C1 segment of cervical spinal cord (tissue), 14 donors: ENCODE measurements at regions not wholly inside any gene's neighbourhood (a gene's known extent, or its start where the extent isn't known, plus 50 kb on each side); places are given as distances from the start of the nearest gene placed in this dataset.
A peak's percentile ranks its signal among the peaks of the same experiment; 100 is the strongest.

Experiments used
- DNase-seq, 14 donors: peaks; one replicate each; lab custom pipeline; 2025; lab: John Stamatoyannopoulos, UW

DNA sequence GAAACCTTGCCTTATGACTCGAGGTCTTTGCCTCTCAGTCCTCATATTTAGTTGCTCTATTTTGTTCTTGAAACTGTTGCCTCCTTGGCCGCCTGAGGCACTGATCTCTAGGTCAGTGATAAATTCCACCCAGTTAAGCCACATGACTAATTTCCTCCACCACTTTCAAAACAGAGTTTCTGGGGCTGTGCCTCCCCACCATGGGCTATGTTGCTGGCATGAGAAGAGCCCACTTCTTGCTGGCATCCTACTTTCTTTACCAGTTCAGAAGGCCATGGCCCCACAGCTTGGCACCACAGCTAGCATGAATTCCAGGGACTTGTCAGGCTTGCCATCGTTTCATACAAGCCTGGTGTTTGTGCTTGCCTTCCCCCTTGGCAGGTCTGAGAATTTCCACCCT, 361.4 kb upstream of the JAG1 start:
- DNase-seq: peak in 1 of 14 donors; percentile 7

DNA sequence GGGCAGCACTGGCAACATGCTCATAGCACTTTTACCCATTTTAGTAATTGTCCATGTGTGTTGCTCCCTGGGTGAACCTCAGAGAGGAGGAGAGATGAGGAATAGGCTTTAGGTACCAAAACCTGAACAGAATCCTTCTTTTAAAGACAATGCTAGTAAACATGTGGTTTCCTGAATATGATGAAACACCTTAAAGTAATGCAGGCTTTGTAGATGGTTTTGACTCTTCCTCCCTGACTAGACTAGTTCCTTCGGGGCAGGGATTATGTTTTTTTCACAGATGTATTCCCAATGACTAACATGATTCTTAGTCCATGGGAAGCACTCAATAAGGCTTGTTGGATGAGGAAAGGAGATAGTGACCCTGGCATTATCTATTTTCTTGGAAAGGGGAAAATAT, 367.6 kb upstream of the JAG1 start:
- DNase-seq: no peak

DNA sequence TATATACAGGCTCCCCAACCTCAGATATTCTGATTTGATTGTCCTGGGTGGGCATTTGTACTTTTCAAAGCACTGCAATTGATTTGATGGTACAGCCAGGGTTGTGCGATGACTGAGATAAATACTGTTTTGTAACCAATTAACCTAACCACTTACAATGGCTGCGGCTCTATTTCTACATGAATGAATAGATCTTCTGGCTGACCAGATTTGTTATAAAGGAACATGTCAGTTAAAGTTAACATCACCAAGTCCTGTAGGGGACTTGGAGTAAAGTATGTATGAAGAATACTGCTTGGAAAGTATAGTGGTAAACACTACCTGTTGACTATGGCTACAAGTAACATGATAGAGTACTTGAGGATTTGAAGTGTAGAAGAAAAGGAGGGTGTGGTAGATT, 369.2 kb upstream of the JAG1 start:
- DNase-seq: no peak

DNA sequence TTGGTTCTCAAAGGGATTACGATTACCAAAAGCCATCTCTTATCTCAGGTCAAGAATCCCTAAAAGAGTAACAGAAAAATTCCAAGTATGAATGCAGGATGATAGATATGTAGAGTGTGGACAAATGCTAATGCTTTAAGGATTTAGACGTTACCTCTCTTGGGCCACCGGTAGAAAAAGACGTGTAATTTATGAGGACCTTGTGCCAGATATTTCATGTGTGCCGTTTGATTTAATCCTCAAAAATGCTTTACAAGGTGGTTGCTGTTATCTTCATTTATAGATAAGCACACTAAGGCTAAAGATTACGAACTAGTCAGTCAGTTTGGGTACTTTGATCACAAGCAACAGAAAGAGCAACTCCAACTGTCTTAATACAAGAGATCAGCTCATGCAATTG, 370.8 kb upstream of the JAG1 start:
- no peak for DNase-seq

DNA sequence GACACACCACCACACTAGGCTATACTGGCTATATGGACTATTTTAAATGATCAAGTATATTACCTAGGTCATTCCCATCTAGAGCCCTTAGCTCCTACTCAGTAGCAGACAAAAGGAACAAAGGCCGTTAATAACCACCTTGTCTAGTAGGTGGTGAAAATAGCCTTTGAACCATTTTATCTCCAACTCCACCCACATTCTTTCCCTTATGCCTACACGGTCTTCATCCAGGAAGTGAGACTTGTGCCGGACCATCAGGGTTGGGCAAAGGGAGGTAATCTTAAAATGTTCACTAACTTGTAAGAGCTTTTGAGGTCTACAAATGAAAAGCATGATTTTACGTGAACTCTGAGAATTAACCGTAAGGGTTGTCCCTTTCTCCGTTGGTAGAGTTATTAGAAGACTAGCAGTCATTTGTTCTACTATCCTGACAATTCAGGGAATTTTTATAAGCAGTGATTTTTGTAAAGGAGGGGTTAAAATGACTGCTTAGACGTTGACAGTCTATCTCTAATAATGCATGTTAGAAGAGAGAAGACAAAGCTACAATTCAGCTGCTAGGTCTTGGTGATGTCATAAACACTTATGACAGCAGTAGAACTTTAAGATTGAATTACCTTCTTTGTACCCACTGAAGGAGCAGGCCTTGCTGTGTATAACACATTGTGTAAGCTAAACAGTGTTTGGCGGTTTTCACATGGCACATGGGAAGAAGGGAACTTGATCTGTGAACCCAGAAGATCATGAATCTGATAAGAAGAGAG, 371.8 kb upstream of the JAG1 start:
- no peak for DNase-seq

DNA sequence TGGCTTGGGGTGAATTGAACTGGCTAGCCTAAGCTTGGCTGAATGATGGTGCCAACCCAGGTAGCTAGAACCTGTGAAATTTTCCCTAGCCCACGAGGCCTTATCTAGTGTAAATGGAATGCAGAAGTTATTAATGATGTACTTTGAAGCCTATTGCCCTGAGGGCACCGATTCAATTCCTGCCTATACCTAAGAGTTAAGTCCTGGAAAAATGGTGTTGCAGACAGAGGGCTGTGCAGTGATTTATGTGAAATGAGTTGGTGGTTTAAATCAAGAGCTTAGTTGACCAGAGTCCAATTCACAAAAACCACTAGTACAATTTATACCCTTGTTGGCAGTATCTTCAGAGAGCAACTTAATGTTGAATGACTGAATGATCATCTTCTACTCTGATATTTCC, 373.8 kb upstream of the JAG1 start:
- DNase-seq: no peak

DNA sequence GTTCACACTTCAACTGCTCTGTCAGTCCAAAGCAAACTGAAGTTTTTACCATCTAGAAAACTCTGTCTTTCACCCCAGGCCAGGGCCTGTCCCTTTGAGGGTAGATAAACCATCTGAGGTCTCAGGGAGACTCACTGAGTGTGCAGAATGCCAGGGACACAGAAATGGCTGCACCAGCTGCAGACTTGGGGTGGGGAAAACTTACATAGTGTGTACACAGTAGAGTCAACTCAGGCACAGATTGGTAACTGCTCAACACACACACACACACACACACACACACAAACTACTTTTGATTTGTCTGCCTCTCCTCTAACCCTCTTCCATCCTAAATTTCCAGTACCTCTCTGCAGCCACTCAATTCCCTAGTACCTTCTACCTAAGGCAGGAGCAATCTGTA, 374.9 kb upstream of the JAG1 start:
- no peak for DNase-seq

DNA sequence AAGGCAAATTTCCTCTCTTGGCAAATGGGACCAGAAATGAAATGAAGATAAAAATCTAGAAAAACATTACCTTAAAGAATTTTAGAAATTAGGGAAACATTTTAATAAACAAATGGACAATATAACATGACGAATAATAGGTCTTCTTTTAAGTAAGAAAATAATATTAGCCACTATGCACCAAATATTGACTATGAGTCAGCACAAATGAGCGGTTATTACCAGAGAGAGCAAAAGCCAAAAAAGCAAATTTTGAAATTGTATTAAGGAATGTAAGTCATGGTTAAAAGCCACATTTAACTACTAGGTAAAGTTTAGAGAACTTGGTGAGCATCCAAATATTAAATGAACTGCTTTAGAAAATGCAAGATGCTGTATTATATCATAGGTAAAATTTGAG, 376.6 kb upstream of the JAG1 start:
- DNase-seq: no peak

DNA sequence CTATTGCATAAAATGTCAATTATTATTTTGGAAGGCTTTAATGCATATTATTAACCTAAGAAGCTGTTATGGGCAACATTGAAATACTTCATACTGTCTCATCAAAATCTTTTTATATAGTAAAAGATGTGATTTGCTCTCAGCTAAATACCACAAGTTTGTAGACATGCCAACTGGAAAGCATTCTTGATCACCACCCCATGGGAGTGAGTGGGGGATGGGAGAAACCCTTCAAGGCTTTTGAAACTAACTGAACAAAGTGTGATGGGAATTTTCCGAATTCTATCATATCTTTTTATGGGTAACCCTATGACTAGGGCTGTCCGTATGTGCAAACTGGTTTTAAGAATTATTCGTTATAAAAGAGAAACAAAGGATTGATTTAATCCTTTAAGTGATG, 377.3 kb upstream of the JAG1 start:
- no peak for DNase-seq

DNA sequence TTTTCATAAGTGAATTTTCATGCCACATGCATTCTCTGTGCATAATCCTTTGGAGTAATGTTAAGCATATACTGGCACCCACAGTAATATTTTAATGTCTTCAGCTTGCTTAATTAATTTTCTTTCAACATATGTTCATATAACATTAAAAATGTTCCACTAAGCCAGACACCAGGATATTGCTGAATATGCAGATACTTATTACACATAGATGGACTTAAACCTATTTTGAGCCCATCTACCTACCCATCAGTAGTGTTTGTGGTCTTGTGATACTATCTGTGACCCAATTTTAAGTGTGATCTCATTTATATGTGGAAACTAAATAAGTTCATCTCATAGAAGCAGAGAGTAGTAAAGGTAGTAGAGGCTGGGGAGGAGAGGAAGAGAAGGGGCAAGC, 379.5 kb upstream of the JAG1 start:
- no peak for DNase-seq

DNA sequence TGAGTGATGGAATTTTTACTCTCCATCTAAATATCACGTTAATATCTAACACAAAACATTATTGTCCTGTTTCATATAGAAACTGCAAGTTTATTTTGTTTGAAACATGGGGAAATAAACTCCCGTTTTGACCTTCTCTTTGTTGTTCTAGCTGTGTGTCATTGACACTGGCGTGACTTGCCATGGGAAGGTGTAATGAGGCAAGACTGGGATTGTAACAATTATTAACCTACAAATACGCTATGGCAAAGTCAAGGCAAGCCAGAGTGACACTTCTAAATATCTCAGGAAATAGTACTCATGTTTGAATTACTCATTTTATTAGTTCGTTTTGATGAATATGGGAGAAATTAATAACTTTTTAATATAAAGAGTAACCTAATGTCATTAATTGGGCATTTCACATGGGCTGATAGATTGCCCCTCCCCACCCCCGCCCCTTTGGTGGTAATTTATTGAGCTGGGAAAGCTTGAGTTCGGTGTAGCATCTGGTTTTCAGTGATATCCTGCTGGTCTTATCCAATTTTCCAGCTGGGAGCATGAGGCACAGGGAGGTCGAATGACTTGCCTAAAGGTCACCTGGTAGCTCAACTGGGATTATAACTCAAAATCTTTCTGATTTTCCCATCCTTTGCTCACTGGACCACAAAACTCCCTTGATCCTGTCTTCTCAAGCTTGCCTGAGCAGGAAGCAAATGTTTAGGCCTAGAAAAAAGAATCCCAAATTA, 380.6 kb upstream of the JAG1 start:
- no peak for DNase-seq

DNA sequence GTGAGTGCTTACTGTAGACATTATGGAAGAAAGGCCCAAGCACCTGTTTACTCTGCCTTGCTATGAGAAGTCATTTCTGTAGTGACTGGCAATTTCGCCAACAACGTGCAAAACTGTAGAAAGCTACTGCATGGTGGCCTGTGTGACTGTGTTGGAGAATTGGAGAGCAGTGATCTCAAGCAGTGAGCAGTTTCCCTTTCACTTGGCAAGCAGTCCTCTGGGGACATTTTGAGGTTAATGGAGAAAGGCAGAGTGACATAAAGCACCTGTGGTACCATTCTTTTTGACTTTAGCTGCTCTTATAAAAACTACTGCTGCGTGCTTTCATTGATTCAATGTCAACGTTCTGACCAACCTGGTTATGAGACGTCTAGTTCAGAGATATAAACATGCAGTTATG, 382.6 kb upstream of the JAG1 start:
- no peak for DNase-seq

DNA sequence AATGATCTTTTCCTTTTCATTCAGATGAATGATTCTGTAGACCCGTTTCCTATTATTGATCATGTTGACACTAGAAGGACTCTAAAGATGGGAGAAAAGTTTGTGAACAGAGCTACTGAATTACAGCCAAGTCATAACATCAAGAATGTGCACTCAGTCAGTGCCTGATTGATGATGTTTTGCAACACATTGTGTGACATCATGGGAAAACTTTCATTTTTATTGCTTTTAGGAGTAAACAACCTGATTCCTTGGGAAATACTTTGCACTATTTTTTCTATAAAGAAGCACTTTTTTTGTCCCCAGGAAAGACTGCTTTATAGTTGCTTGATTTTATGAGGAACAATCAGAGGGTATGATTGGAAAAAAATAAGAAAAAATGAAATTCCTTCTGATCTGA, 383.8 kb upstream of the JAG1 start:
- no peak for DNase-seq

DNA sequence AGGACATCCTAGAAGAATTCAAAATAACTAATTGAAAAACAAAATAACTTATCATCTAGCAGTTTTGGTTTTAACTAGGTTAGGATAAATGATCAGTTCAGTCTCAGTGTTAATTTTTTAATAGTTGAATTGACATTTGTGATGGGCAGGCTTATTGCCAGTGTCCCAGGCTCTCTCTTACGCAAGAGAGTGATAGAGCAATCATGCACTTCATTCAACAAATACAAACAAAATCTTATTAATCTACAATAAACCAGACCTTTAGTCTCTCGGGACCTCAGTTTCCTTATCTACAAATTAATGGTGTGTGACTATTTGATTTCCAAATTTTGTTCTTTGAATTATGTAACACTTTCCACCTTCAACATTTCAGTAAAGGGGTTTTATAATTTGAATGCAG, 385.9 kb upstream of the JAG1 start:
- DNase-seq: no peak

DNA sequence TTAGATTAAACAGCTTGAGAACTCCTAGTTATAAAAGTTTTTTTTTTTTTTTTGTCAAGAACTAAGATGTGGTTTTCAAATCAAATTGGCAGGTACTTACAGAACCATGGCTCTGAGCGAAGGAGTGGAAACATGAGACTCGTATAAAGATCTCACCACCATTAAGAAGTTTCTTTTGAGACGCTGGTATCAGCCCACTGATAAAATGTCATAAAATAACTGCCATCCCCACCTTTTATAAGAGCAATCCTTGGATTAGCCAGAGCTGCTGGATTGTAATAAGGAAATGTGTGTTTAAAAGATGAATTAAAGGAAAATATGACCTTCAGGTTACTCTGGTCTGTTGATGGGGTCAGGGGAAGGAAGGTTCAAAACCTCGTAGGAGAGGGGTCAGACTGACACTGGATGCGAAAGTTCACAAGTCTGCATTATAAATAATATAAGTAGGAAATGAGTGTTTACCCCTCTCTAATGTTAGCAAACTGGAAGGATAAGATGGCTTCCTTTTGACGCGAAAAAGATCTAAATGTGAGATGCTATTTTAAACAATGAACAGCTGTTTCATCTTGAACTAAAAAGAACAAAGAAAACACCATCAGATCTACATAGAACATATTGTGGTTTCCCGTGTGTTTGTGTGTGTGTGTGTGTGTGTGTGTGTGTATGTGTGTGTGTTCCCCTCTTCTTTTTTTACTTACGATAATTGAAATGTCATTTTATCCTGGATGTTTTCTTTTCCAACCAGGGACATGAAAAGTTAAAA, 386.8 kb upstream of the JAG1 start:
- no peak for DNase-seq

DNA sequence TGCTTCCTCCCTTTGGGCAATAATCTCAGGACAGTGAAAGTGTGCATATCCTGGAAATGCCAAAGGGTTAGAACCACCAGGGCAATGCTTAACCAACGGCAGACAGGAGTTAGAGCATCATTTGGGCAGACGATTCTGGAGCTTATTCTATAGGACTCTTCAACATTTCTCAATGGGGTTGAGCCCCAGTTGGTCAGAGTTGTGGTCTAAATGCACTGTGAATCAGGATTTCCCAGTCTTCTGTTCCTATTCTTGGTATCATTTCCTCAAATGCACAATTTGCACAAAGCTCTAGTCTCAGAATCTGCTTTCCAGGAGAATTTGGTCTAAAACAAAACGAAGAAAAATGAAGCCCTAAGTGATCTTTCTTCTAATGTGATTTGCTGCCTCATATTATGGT, 389.6 kb upstream of the JAG1 start:
- DNase-seq: no peak

DNA sequence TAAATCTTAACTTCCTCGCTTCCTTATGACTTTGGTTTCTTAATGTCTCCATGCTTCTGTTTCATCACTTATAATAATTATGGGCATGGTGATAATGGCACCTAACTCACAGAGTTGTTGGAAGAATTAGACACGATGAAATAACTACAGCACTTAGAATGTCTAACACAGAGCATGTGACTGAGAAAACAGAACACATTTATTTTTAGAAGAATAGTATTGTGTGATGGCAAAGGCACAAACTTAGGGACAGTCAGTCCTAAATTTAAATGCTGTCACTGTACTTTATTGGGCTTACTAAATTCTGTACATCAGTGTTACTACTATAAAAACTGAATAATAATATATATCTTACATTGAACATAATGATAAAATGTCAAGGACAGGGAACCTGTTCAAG, 391.1 kb upstream of the JAG1 start:
- no peak for DNase-seq

DNA sequence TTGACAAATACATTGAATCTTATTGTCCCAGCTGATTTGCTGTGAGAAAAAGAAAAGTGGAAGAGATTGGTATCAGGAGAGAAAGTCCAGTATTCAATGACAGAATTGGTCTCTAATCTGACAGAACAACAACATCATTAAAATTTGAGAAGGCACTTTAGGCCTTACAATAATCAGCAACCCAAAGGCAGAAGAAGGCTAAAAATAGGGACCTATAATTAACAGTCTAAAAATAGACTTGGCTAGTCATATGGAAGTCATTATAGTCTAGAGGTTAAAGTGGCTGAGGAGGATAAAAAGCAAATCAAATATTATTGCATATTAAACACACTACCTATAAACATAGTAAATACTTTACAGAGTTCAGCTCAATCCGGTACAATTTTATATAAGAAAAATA, 393.6 kb upstream of the JAG1 start:
- no peak for DNase-seq

DNA sequence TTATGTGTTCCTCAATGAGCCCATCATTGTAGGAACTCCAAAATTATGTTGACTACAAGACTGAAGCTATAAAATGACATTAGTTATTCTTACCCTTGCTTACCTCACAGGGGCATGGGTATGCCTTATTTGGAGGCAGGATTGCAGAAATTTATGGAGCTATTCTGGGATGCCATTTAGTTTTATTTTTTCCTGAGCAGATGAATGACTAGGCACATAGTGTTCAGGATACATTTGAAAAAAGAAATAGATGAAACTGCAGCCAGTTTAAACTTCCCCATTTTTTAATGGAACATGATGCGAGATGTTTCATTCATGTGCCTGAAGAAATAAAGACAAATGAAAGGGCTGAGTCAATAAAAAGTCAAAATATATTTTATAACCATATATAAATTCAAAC, 399.2 kb upstream of the JAG1 start:
- no peak for DNase-seq

DNA sequence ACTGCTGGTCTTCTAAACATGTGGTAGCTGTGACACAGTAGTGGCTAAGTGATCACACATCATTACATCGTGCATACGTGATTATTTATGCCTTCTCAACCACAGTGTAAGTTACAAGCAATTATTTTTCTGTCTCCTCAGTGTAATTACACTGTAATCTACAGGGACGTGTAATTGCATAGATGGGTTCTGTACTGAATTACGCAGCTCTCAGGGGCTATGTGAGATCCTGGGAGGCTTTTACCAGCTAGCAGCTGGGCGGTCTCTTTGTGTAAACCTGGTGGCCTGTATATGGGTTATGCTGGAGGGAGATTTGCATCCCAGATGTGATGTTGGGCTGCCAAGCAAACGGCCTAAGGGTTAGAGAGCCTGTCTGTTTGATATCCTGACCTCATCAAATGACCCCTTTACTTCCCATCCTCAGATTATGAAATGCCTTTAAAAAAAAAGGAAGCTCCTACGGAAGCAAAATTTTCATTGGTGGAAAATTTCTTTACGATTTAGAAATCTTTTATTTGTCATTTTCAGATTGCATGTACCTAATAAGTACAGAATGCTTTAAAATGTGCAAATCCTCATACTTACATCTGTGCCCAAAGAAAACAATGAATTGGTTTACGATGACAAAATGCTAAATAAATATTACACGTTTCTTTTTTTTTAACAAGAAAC, 402.8 kb upstream of the JAG1 start:
- no peak for DNase-seq

DNA sequence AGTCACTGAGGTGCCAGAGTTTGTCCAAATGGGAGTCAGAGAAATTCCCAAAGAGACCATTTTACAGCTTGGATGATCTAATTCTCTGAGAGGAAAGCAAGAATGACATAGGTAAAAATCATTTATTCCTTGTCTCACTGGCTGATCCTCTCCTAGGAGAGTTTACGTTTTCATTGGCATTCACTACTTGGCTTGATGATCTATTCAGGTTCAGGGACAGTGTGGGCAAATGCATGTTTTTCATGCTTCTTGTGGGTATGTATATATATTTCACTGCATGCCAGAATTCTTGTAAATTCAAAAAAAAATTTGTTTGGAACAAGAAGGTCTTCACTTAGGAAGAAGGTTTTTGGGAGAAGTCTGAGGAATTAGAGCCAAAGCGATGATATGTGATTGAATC, 403.4 kb upstream of the JAG1 start:
- no peak for DNase-seq

DNA sequence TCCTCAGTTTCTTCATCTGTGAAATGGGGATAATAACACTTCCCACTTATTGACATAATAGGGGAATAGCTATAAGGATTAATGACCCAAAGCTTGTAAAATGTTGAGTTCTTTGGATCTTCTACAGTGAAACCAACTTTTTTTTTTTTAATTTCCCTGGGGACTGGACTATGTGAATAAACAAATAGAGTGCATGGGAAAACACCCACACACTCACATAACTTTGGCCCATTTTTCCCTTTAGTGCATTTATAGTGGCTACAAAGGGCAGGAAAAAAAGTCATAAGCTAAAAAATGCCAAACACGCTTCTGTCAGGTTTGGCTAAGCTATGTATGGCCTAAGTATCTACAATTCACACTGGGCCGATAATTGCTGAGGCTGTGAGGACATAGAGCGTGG, 406.2 kb upstream of the JAG1 start:
- no peak for DNase-seq
